ENCODE measurements at regions not wholly inside any gene's neighbourhood (a gene's known extent, or its start where the extent isn't known, plus 50 kb on each side); places are given as distances from the start of the nearest gene placed in this dataset.
"Not testable (repeated sequence)": the region's sequence is repeated elsewhere in the genome, so short reads cannot be mapped to it uniquely, and the experiment has no call there.

- ATAC-seq = no peak
Observed at GRCh38 chr6:55955684-55956083, 80.3 kb upstream of the BMP5 start.

GRCh38 chr6:55954436-55954835 is 79.0 kb upstream of the BMP5 start:
- ATAC-seq = no peak

DNA sequence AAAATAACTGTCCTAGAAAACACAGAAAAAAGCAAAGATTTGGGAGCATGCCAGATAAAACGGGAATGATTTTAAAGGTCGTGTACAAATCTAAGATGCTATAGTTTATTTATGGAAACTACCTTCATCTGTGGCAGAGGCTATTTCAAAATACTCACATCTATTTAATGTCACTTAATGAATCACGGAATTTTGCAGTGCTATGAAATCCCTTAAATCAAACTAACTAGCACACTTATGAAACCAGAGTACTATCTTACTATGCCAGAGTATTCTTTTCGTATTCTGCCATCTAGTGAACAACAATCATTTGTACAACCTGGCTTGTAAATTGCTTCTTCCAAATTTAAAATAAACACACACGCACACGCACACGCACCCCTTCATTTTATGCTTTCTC is 77.9 kb upstream of the BMP5 start:
- ATAC-seq = no peak

GRCh38 chr6:55950071-55950814 is 74.9 kb upstream of the BMP5 start:
- no peak for ATAC-seq

DNA sequence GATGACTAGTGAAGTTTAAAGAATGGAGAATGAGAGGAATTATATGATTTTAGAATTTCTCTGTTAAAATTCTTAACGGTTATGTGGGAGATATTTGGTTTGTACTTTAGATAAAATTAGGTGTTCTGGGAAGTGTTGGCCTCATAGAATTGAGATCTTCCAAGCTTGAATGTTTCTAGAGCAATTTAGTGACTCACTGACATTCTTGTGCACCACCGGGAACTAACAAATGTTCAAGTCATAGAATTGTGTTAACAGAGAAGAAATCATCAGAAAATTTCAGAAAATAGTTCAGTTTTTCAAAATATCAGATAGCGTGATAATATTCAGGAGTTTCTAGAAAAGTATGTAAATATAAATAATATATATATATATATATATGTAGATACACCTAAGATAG is 67.9 kb upstream of the BMP5 start:
- no peak for ATAC-seq

DNA sequence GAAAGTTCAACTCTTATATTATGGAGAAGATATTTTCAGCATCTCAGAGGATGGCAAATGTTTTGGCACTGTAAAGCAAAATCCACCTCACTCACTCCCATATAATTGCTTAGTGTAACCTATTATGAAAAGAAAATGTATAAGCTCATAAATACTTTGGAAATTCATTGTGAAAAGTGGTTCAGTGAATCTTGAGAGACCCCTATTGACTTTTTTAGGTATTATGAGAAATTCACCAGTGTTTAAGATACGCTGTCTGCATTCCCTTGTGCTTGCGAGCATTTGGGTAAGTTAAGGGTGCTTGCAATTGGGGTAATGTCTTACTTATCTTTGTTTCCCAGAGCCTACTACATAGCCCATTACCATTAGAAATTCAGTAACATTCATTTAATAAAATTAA is 66.3 kb upstream of the BMP5 start:
- no peak for ATAC-seq

- no peak for ATAC-seq
Observed at GRCh38 chr6:55937951-55938690, 62.7 kb upstream of the BMP5 start.

DNA sequence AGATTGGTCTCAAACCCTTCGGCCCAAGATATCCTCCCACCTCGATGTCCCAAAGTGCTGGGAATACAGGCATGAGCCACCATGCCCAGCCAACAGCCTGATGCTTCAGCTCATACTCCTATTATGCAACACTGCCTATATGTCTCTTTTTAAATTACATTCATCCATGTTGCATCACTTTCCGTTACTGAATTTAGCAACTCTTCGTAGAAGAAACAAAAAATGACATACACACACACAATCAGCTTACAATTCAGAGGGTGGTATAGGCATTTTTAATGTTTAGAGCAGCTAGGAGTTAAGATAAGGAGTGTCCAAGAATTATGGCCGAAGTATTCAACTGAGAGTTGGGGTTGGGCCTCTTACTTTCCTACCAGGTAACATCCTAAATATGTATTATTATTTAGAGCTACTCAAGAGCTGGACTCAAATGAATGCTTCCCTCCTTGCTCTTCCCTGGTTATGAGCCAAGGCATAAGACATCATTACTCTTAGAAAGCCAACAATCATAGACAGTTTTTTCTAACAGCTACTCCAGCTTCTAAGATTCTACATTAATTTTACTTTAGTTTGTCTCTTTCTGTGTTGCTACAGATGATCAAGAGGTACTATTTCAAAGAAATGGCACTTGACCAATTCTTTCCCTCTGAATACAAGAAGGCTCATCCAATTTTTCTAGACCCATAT is 62.0 kb upstream of the BMP5 start:
- ATAC-seq = no peak

GRCh38 chr6:55931101-55931500 is 55.7 kb upstream of the BMP5 start:
- ATAC-seq = no peak

GRCh38 chr6:55927713-55928112 is 52.3 kb upstream of the BMP5 start:
- not testable (repeated sequence) for ATAC-seq

DNA sequence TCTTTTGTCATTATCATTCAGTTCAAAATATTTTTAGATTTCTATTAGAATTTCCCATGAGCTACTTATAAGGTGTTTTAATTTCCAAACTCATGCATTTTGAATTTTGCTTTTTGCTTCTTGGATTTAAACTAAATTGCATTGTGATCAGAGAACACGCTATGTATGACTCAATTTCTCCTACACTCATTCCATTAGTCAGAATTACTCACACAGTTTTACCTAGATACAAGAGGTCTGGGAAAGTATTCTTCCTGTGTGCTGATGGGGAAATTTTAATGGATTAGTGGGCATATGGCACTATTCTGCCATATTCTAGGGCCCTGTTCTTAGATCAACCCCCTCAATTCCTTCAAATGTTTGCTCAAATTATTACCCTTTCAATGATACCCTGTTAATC is 49.9 kb upstream of the BMP5 start:
- peak; percentile 59 for ATAC-seq
